ENCODE measurements at regions not wholly inside any gene's neighbourhood (a gene's known extent, or its start where the extent isn't known, plus 50 kb on each side); places are given as distances from the start of the nearest gene placed in this dataset.

DNA sequence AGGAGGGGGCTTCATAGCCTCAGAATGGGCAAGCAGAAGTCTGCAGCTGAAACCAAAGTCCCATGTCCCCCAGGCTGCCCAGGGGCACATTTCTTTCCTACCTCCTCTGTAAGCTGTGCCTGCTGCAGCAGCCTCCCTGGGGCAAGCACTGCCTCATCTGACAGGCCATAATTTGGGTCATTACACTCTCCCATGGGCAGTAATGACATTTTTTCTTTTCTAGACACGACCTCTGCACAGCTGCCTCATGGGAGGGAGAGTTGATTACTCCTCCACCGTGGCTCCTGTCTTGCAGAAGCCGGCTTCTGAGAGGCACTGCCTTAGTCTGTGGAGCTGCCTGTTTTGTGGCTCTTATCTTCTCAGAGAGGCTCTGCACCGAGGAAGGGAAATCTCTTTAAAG lies 268.9 kb downstream of the TDRD15 start:
- H3K4me3 ChIP-seq (replicated peaks; ENCODE audit: low read depth, low read length), result no peak overlapping the region
- TF ChIP-seq, protein P1, sequence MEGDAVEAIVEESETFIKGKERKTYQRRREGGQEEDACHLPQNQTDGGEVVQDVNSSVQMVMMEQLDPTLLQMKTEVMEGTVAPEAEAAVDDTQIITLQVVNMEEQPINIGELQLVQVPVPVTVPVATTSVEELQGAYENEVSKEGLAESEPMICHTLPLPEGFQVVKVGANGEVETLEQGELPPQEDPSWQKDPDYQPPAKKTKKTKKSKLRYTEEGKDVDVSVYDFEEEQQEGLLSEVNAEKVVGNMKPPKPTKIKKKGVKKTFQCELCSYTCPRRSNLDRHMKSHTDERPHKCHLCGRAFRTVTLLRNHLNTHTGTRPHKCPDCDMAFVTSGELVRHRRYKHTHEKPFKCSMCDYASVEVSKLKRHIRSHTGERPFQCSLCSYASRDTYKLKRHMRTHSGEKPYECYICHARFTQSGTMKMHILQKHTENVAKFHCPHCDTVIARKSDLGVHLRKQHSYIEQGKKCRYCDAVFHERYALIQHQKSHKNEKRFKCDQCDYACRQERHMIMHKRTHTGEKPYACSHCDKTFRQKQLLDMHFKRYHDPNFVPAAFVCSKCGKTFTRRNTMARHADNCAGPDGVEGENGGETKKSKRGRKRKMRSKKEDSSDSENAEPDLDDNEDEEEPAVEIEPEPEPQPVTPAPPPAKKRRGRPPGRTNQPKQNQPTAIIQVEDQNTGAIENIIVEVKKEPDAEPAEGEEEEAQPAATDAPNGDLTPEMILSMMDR (IDR thresholded peaks at IDR 0.05; ENCODE audit: low read depth, low read length, missing control alignments), result no peak
- no peak for DNase-seq (ENCODE audit: extremely low read depth, low read depth)

DNA sequence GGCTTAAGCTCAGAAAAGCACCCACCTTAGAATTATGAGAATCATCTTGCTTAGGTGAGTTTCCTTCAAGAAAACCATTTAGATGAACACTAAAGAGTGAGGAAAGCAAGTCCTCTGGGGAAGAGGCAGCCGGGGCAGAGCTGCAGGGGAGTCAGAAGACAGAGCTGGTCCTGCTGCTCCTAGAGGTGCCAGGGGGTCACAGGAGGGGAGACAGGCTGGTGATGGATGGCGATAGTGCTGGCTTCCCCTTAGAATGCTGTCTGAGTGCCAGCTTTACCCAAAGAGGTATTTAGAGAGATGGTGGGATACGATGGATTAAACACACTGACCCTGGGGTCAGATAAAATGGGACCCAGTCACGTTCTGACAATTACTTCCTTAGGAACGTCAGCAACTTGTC lies 269.4 kb downstream of the TDRD15 start:
- DNase-seq (ENCODE audit: extremely low read depth, low read depth), result no peak
- TF ChIP-seq, protein P1 (IDR thresholded peaks at IDR 0.05; ENCODE audit: low read depth, low read length, missing control alignments), result no peak
- H3K4me3 ChIP-seq (replicated peaks; ENCODE audit: low read depth, low read length), result no peak overlapping the region

DNA sequence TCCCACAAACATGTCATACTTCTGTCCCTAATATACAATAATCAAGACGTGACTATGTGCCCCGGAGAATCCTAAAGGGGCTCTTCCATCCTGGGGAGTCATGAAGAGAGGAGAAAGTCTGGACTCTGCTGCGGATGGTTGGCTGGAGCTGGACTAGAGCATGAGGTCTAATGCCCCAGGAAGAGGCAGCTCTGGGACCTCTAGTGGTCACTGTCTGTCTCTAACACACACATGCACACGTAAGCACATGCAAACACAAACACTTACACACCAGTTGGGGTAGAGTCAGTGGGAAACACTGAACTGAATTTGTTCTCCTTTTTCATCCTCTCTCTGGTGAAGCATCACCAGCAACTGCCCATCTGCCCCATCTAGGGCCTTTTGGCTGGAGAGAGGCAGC lies 271.6 kb downstream of the TDRD15 start:
- no peak overlapping the region for H3K4me3 ChIP-seq (replicated peaks; ENCODE audit: low read depth, low read length)
- TF ChIP-seq, protein P1 (IDR thresholded peaks at IDR 0.05; ENCODE audit: low read depth, low read length, missing control alignments), result no peak
- no peak for DNase-seq (ENCODE audit: extremely low read depth, low read depth)

DNA sequence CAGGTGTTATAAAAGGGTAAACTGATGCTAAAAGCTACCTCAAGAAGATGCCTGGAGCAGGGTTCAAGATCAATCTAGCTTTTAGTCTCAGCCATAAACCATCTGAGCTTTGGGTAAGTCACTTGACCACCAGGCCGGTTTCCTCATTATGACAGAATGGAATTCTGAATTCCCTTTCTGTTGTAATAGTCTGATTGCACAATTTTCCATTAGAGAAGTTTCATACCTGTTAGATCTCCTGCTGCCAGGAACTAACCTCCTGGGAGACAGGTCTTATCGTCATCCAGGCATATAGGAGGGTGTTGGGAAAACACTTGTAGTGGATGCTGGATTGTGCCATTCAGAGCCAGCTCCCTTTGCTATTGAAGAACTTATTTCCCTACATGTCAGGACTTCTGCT lies 272.5 kb downstream of the TDRD15 start:
- H3K4me3 ChIP-seq (replicated peaks; ENCODE audit: low read depth, low read length), result no peak overlapping the region
- TF ChIP-seq, protein P1 (IDR thresholded peaks at IDR 0.05; ENCODE audit: low read depth, low read length, missing control alignments), result no peak
- DNase-seq (ENCODE audit: extremely low read depth, low read depth), result no peak

DNA sequence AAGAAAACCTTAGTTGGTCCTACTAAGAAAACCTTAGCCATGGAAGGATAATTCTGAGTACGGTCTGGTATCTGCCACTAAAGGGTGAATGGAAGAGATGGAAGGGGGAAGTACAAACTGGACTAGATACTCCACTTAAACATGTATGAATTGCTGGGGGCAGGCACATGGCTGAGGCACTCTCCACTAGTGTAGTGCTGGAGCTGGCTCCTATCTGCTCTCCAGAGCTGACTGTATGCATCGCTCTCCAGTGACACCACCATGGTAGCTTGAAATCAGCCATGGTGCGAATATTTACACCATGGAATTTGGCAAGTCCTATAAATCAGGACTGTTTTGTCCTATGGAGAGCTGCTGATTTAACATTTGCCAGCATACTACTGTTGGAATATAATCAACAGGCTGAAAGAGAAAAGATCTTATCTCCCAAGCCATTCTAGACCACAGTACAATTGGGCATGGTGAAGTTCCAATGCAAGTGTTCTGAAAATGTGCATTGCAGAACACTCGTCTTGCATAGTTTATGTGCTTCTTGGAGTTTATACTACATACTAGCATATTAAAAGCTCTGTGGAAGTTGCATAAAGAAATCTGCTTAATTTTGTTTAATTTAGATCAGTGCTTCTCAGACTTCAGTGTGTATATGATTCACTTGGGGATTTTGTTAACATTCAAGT lies 277.4 kb downstream of the TDRD15 start:
- TF ChIP-seq, protein P1 (IDR thresholded peaks at IDR 0.05; ENCODE audit: low read depth, low read length, missing control alignments), result no peak
- H3K4me3 ChIP-seq (replicated peaks; ENCODE audit: low read depth, low read length), result no peak overlapping the region
- DNase-seq (ENCODE audit: extremely low read depth, low read depth), result no peak

DNA sequence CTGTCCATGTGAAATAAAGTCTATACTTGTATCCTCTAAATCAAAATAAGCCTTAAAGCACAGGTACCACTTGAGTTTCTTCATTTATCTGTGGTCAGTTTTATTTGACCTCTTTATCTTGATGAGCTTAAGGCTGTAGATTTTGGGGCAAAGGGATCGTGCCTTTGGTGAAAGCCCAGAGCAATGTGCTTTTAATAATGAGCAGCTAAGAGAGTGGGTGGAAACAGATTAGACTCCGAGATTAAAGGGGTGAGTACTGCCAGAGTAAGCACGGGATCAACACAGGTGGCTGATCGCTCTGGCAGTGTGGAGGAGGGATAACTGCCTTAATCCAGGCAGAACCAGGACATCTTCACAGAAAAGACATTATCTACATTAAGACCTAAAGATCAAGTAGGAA lies 280.4 kb downstream of the TDRD15 start:
- no peak overlapping the region for H3K4me3 ChIP-seq (replicated peaks; ENCODE audit: low read depth, low read length)
- TF ChIP-seq, protein P1 (IDR thresholded peaks at IDR 0.05; ENCODE audit: low read depth, low read length, missing control alignments), result no peak

More for the DNA sequence above, 280.4 kb downstream of the TDRD15 start:
- DNase-seq (ENCODE audit: extremely low read depth, low read depth), result no peak

Measured in HFF-Myc (cell line).